ENCODE measurements at regions not wholly inside any gene's neighbourhood (a gene's known extent, or its start where the extent isn't known, plus 50 kb on each side); places are given as distances from the start of the nearest gene placed in this dataset.

GRCh38 chr14:84584511-84584910, 945.4 kb upstream of the FLRT2 start:
- no TSS peak for BruUV-seq (replicated peaks)
- Histone ChIP-seq H3K79me2 (ENCODE audit: insufficient read depth, low read depth, low read length) (no peaks in the 10 kb centered on the region), H3K9me2 (ENCODE audit: insufficient read depth, low read length) (no peaks in the 10 kb centered on the region), H3K4me3 (ENCODE audit: low read depth, low read length, poor library complexity, severe bottlenecking) (no peak overlapping the region), H3K9me3 (ENCODE audit: low read length) (no peaks in the 10 kb centered on the region), H3K27ac (ENCODE audit: low read depth, low read length, poor library complexity, severe bottlenecking) (no peak overlapping the region), H4K20me1 (ENCODE audit: insufficient read depth, low read length) (no peaks in the 10 kb centered on the region), H3K4me2 (ENCODE audit: low read length) (no peak overlapping the region), H2AFZ (ENCODE audit: low read length) (no peak overlapping the region), H3K4me1 (ENCODE audit: insufficient read depth, low read length, poor library complexity, severe bottlenecking) (no peaks in the 10 kb centered on the region), H3K36me3 (ENCODE audit: insufficient read depth, low read length) (no peaks in the 10 kb centered on the region)
- ChIA-PET POLR2A (no interaction called here), CTCF (ENCODE audit: unreplicated experiment) (no interaction called here)
- intact Hi-C loops (cut with micrococcal nuclease; ENCODE audit: unreplicated experiment) = no loop called here
- TF ChIP-seq CTCF (conservative IDR thresholded peaks at IDR 0.05; ENCODE audit: low read length) (no peak), EZH2phosphoT487 (IDR thresholded peaks at IDR 0.05; ENCODE audit: borderline replicate concordance, low read depth, low read length) (no peak)
- no peak for DNase-seq (ENCODE audit: low spot score)

- Histone ChIP-seq H3K36me3 (ENCODE audit: insufficient read depth, low read length) (no peaks in the 10 kb centered on the region), H4K20me1 (ENCODE audit: insufficient read depth, low read length) (no peaks in the 10 kb centered on the region), H3K27ac (ENCODE audit: low read depth, low read length, poor library complexity, severe bottlenecking) (no peak overlapping the region), H3K4me3 (ENCODE audit: low read depth, low read length, poor library complexity, severe bottlenecking) (no peak overlapping the region), H3K9me2 (ENCODE audit: insufficient read depth, low read length) (no peaks in the 10 kb centered on the region), H3K9me3 (ENCODE audit: low read length) (no peaks in the 10 kb centered on the region), H2AFZ (ENCODE audit: low read length) (no peak overlapping the region), H3K4me2 (ENCODE audit: low read length) (no peak overlapping the region), H3K4me1 (ENCODE audit: insufficient read depth, low read length, poor library complexity, severe bottlenecking) (no peaks in the 10 kb centered on the region), H3K79me2 (ENCODE audit: insufficient read depth, low read depth, low read length) (no peaks in the 10 kb centered on the region)
- no peak for DNase-seq (ENCODE audit: low spot score)
- ChIA-PET POLR2A (no interaction called here), CTCF (ENCODE audit: unreplicated experiment) (no interaction called here)
- TF ChIP-seq CTCF (conservative IDR thresholded peaks at IDR 0.05; ENCODE audit: low read length) (no peak), EZH2phosphoT487 (IDR thresholded peaks at IDR 0.05; ENCODE audit: borderline replicate concordance, low read depth, low read length) (no peak)
- no TSS peak for BruUV-seq (replicated peaks)
- intact Hi-C loops (cut with micrococcal nuclease; ENCODE audit: unreplicated experiment) = no loop called here
These were observed 938.0 kb upstream of the FLRT2 start for GRCh38 chr14:84591827-84592445.

- POLR2A ChIA-PET = no interaction called here
- Histone ChIP-seq H3K27ac (ENCODE audit: low read depth, low read length, poor library complexity, severe bottlenecking) (no peak overlapping the region), H3K36me3 (ENCODE audit: insufficient read depth, low read length) (no peaks in the 10 kb centered on the region), H2AFZ (ENCODE audit: low read length) (no peak overlapping the region), H3K79me2 (ENCODE audit: insufficient read depth, low read depth, low read length) (no peaks in the 10 kb centered on the region), H4K20me1 (ENCODE audit: insufficient read depth, low read length) (no peaks in the 10 kb centered on the region), H3K9me2 (ENCODE audit: insufficient read depth, low read length) (no peaks in the 10 kb centered on the region), H3K9me3 (ENCODE audit: low read length) (no peaks in the 10 kb centered on the region), H3K4me2 (ENCODE audit: low read length) (no peak overlapping the region), H3K4me3 (ENCODE audit: low read depth, low read length, poor library complexity, severe bottlenecking) (no peak overlapping the region), H3K4me1 (ENCODE audit: insufficient read depth, low read length, poor library complexity, severe bottlenecking) (no peaks in the 10 kb centered on the region)
- intact Hi-C loops (cut with micrococcal nuclease; ENCODE audit: unreplicated experiment) = no loop called here
- CTCF ChIA-PET (ENCODE audit: unreplicated experiment) = no interaction called here
- TF ChIP-seq CTCF (conservative IDR thresholded peaks at IDR 0.05; ENCODE audit: low read length) = no peak
- no peak for TF ChIP-seq EZH2phosphoT487 (IDR thresholded peaks at IDR 0.05; ENCODE audit: borderline replicate concordance, low read depth, low read length)
- DNase-seq (ENCODE audit: low spot score) = no peak
- BruUV-seq (replicated peaks) = no TSS peak
These were observed 937.2 kb upstream of the FLRT2 start for GRCh38 chr14:84592770-84593169.

All from OCI-LY7 (cell line).